A673 (cell line): ENCODE measurements at regions not wholly inside any gene's neighbourhood (a gene's known extent, or its start where the extent isn't known, plus 50 kb on each side); places are given as distances from the start of the nearest gene placed in this dataset.

ENCODE experiments used
- CTCF ChIP-seq: fragments of 300-800, 200-600 bp; sonication (generic); conservative IDR thresholded peaks from 2 replicates; pipeline ENCODE4 v1.5.1; 2017; ENCODE audit warnings: low read depth, mild to moderate bottlenecking, antibody characterized with exemption, low read length, moderate library complexity, mixed read lengths
- EZH2 ChIP-seq: fragments of 200-600 bp; sonication (generic); IDR thresholded peaks from 2 replicates; pipeline ENCODE4 v1.6.1; 2017; ENCODE audit warnings: borderline replicate concordance, low read depth, mild to moderate bottlenecking, mixed read lengths, antibody characterized with exemption, low read length; ENCODE audit not compliant: poor library complexity, severe bottlenecking

- TF ChIP-seq CTCF (no peak), EZH2 (no peak)
These were observed 62.2 kb upstream of the SOX4 start for GRCh38 chr6:21531393-21531792.
